ENCODE measurements at regions not wholly inside any gene's neighbourhood (a gene's known extent, or its start where the extent isn't known, plus 50 kb on each side); places are given as distances from the start of the nearest gene placed in this dataset.

DNA sequence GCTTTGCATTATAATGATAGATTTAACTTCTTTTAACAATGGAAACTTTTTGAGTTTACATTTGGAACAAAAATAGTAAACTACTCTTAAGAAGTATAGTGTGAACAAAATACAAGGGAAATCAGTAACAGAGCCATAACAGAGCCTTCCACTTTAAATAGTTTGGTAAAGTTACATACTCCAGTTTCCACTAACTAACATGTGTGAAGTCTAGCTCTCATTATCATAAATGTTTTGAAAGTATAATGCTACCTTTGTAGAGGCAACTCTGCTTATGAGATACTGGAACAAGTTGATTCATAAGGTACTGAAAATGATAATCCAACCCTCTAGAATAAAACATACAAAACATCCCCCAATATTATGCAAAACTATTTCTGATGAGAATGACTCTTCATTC lies 1155.1 kb upstream of the ADGRL2 start:
- Mint-ChIP-seq H3K27me3 (no peaks in the 10 kb centered on the region), H3K9me3 (peaks cover 17% of the 10 kb centered on the region), H3K4me3 (no peak overlapping the region), H3K27ac (no peak overlapping the region), H3K4me1 (no peaks in the 10 kb centered on the region), H3K36me3 (ENCODE audit: low read depth) (no peaks in the 10 kb centered on the region)
- ATAC-seq (no peak), DNase-seq (no peak)

DNA sequence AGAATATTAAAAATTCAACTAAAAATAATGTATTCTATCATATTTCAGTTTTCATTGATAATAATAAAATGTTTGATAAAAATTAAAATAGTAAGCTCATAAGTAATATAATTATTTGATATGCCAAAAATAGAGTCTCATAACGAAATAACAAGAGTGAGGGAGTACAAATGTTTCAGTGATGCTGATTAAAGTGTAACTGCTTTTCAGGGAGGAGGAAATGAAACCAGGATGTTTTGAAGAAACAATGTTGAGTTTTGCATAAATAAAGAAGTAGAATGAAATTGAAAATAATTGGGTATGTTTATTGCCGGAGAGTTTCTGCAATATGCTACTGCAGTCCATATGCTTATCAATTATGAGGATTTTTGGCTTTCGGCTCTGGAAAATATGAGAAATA lies 1159.8 kb upstream of the ADGRL2 start:
- Mint-ChIP-seq H3K4me1 (no peaks in the 10 kb centered on the region), H3K9me3 (peaks cover 21% of the 10 kb centered on the region), H3K4me3 (no peak overlapping the region), H3K27ac (peak overlapping the region; percentile 18), H3K36me3 (ENCODE audit: low read depth) (no peaks in the 10 kb centered on the region), H3K27me3 (no peaks in the 10 kb centered on the region)
- no peak for DNase-seq
- ATAC-seq = no peak

DNA sequence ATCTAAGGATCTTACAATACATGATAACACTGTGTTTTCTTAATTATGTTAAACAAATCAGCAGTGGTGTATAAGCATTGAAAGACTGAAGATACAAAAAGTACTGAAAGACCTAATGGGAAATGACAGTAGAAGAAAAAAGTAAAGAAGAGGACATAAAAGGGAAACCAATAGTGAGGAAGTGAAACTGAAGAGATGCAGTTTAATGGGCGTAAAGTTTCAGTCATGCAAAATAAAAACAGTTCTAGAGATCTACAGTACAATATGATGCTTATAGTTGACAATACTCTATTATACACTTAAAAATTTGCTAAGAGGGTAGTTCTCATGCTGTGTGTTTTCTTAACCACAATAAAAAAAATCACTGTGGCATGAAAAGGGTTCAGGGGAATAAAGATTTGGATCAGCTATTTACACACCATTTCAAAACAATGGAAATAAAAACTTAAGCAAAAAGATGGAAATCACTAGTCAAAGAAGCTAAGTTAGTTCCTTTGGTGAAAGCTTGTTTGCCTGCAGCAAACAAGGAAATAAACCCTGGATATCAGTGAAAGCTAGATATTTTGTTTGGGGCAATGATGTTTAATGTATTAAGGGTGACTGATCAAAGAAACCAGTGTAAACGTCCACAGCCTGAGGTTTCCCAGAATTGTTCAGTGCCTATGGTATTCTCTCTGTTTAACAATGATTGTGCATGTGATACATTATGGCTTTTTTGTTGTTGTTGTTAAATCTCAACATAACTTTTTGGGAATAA lies 1160.8 kb upstream of the ADGRL2 start:
- Mint-ChIP-seq H3K27ac (no peak overlapping the region), H3K4me3 (no peak overlapping the region)

DNA sequence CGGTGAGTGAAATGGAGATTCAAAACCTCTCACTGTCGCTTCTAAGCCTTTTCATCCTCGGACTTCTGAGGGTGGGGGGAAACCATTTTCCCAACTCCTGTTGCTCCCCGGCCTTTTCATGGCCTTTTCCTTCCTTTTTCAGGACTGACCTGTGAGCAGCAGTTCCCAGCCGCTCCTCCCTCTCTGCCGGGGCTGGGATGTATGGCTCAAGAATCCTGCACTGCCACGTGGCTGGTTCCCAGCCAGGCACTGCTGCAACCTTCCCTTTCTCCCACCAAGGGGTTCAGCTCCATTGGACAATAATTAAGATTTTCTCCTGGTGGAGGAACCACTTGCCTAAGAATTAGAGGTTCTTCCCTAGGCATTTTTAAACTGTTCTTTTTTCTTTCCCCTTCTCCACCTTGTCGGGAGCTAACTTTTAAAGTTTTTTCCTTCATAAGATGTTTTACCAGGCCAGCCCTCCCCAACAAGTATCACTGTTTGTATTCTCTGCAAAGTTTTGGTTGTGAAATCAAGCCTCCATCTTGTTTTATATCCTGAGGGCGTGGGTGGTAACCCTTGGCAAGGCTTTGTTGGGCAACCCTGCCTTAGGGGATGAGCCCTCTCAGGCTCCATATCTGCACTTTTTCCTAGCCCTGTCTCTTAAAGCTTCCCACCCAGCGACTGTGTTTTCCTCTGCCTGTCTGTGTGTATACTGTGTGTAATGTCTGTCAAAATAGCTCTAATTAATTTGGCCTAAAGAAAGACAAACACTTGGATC lies 1166.6 kb upstream of the ADGRL2 start:
- Mint-ChIP-seq H3K27me3 (no peaks in the 10 kb centered on the region), H3K9me3 (peaks cover 5% of the 10 kb centered on the region), H3K27ac (no peak overlapping the region), H3K4me3 (no peak overlapping the region), H3K36me3 (ENCODE audit: low read depth) (no peaks in the 10 kb centered on the region), H3K4me1 (no peaks in the 10 kb centered on the region)
- ATAC-seq (no peak), DNase-seq (no peak)

More for the DNA sequence above, 1160.8 kb upstream of the ADGRL2 start:
- Mint-ChIP-seq H3K27me3 (no peaks in the 10 kb centered on the region), H3K4me1 (no peaks in the 10 kb centered on the region), H3K9me3 (peaks cover 17% of the 10 kb centered on the region), H3K36me3 (ENCODE audit: low read depth) (no peaks in the 10 kb centered on the region)
- DNase-seq (no peak), ATAC-seq (no peak)

DNA sequence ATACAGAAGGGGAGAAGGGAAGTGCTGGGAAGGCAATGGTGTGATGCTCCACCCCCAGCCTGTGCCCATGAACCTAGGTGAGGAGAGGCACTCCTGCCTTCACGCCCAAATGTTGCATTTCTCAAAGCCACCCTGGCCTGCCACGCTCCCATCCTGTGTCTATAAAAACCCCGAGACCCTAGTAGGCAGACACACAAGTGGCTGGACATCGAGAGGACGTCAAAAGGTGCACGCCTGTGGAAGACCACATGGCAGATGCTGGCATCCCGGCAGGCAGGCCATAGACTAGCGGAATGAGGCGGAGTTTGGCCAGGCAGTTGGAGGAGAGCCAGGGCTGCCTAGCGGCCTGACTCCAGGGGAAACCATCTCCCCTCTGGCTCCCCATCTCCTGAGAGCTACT lies 1168.5 kb upstream of the ADGRL2 start:
- no peaks in the 10 kb centered on the region for H3K4me1 Mint-ChIP-seq
- no peak overlapping the region for H3K27ac Mint-ChIP-seq
- H3K4me3 Mint-ChIP-seq = no peak overlapping the region
- ATAC-seq (no peak), DNase-seq (no peak)
- H3K36me3 Mint-ChIP-seq (ENCODE audit: low read depth) = no peaks in the 10 kb centered on the region
- no peaks in the 10 kb centered on the region for H3K27me3 Mint-ChIP-seq
- peaks cover 5% of the 10 kb centered on the region for H3K9me3 Mint-ChIP-seq

DNA sequence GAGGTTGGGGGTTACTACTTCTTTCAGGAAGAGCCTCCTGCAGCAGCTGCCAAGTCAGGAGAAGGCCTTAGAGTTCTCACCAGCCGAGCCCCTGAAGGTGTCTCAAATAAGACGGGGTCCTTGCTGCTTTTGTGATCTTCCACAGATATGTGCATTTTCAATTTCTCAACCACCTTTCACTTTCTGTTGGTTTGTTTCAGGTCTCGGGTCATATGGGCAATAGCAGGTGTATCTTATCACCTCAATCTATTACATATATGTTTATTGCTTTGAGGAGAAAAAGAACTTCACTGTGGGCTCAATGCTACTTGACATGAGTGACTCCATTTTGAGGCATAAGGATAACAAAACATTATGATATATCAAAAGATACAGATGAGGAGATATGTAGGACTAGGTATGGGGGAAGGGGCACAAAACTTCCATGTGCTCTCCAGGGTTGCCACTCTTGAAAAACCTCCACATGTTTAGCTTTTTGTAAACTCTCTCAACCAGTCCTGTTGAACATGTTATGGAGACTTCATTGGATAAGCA lies 1171.4 kb upstream of the ADGRL2 start:
- H3K36me3 Mint-ChIP-seq (ENCODE audit: low read depth) = no peaks in the 10 kb centered on the region
- ATAC-seq (no peak), DNase-seq (no peak)
- H3K4me3 Mint-ChIP-seq = no peak overlapping the region
- H3K27me3 Mint-ChIP-seq = no peaks in the 10 kb centered on the region
- H3K4me1 Mint-ChIP-seq = no peaks in the 10 kb centered on the region
- peaks cover 14% of the 10 kb centered on the region for H3K9me3 Mint-ChIP-seq
- no peak overlapping the region for H3K27ac Mint-ChIP-seq

DNA sequence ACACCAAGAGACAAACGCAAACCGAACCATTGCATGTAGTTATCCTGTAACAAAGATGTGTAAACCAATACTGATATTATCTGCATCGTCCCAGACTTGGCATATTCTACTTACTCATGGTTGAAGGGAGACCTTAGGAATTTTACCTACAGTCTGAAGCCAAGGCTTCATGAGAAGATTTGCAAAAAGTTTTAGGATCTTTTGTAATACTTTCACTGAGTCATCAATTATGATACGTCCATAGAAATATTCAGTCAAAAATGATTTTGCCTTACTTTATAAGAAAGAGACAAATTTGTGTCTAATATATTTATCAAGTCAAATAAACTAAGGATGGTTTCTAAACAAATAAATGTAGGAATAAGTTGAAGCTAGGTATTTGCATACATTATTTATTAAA lies 1176.1 kb upstream of the ADGRL2 start:
- H3K4me3 Mint-ChIP-seq = no peak overlapping the region
- no peak overlapping the region for H3K27ac Mint-ChIP-seq
- DNase-seq (no peak), ATAC-seq (no peak)
- no peaks in the 10 kb centered on the region for H3K36me3 Mint-ChIP-seq (ENCODE audit: low read depth)
- H3K9me3 Mint-ChIP-seq = peaks cover 13% of the 10 kb centered on the region
- H3K4me1 Mint-ChIP-seq = no peaks in the 10 kb centered on the region
- H3K27me3 Mint-ChIP-seq = no peaks in the 10 kb centered on the region

DNA sequence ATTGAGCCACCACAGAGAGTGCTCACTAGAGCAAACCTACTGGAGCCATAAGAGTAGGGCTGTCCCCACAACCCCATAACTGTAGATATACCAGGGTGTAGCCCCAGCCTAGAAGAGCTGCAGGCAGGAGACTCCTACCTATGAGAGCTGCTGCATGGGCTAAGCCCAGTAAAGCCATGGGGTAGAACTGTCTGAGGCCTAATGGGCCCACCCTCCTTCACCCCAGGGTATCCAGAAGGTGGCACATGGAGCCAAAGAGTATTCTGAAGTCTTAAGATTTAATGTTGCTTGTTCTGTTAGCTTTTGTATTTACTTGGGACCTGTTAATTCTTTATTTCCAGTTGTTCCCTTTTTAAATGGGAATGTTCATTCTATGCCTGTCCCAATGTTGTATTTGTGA lies 1193.7 kb upstream of the ADGRL2 start:
- Mint-ChIP-seq H3K27me3 (no peaks in the 10 kb centered on the region), H3K4me1 (no peaks in the 10 kb centered on the region), H3K27ac (no peak overlapping the region), H3K9me3 (peaks cover 11% of the 10 kb centered on the region), H3K36me3 (ENCODE audit: low read depth) (no peaks in the 10 kb centered on the region), H3K4me3 (no peak overlapping the region)
- no peak for DNase-seq
- peak; percentile 40 for ATAC-seq

DNA sequence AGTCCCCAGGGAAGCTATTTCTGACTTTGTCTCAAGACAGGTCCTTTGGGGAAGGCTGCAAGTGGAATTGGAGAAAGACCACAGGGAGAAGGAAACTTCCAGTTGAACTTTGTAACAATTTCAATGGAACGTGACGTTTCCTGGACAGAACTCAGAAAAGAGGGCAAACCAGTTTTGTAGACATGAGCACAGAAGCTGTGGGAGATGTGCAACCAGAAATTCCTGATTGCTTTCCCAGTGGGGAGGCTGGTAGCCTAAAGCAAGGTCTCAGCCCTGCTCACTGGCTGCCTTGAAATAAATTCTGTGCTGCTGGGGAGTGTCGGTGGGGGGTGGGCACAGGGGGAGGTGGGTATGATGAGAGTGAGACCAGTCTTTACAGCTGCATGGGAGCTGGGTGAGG lies 1206.7 kb upstream of the ADGRL2 start:
- Mint-ChIP-seq H3K36me3 (ENCODE audit: low read depth) (no peaks in the 10 kb centered on the region), H3K9me3 (peaks cover 38% of the 10 kb centered on the region), H3K4me1 (no peaks in the 10 kb centered on the region), H3K27ac (no peak overlapping the region), H3K27me3 (no peaks in the 10 kb centered on the region), H3K4me3 (no peak overlapping the region)
- ATAC-seq (no peak), DNase-seq (no peak)

DNA sequence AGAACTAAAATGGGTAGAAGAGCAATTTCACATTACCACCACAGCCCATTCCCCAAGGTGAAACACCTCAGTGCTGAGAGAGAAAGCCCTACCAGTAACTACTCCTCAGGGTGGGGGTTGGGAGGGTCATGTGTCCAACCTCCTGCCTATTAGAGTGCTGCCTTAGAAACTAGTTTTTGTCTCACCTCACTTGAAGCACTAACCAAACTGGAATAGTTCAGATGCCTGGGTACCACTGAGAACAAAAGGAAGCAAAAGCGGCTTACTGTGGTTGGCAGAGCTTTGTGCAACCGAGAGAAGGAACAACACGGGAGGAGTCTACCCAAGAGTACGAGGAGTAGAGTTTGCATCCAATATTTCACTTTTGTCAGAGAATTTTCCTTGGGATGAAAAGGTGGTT lies 1207.5 kb upstream of the ADGRL2 start:
- ATAC-seq (no peak), DNase-seq (no peak)
- no peak overlapping the region for H3K4me3 Mint-ChIP-seq
- H3K27ac Mint-ChIP-seq = no peak overlapping the region
- H3K4me1 Mint-ChIP-seq = no peaks in the 10 kb centered on the region
- peaks cover 31% of the 10 kb centered on the region for H3K9me3 Mint-ChIP-seq
- H3K27me3 Mint-ChIP-seq = no peaks in the 10 kb centered on the region
- H3K36me3 Mint-ChIP-seq (ENCODE audit: low read depth) = no peaks in the 10 kb centered on the region

DNA sequence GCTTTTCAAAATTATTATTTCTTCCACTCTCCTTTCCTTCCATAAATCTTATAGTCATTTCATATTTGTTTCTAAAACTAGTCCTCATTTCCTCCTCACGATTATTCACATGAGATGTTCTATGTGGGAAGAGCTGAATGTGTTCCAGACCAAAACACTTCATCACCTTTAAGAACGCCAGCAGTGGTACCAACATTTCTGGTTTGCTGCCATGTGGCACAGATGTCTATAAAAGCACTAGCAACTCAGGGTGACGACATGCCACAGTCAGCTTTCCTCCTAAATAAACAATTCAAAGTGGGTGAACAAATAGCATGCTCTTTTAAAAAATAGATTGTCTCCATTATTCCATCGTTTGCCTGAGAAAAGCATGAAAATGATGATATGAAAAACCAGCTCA lies 1217.8 kb upstream of the ADGRL2 start:
- no peaks in the 10 kb centered on the region for H3K4me1 Mint-ChIP-seq

DNA sequence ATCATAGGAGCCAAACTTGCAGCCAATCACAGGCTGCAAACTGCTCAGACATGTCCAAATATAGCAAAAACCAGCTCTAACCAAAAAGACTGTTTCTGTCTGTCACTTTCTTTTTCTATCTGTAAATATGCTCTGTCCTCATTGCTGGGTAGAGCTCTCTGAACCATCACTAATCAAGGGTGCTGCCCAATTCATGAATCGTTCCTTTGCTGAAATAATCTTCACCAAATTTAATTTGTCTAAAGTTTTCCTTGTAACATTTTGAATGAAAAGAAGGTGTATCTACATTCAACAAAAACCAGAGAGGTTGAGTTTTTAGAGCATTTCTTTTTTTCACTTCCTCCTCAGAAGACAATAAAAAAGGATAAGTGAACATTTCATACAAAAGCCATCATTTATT lies 1221.7 kb upstream of the ADGRL2 start:
- Mint-ChIP-seq H3K9me3 (peaks cover 23% of the 10 kb centered on the region), H3K4me1 (no peaks in the 10 kb centered on the region), H3K27ac (no peak overlapping the region), H3K4me3 (no peak overlapping the region), H3K36me3 (ENCODE audit: low read depth) (no peaks in the 10 kb centered on the region), H3K27me3 (no peaks in the 10 kb centered on the region)
- ATAC-seq = no peak
- no peak for DNase-seq

More for the DNA sequence above, 1217.8 kb upstream of the ADGRL2 start:
- Mint-ChIP-seq H3K27ac (no peak overlapping the region), H3K27me3 (no peaks in the 10 kb centered on the region), H3K4me3 (no peak overlapping the region), H3K9me3 (peaks cover 34% of the 10 kb centered on the region), H3K36me3 (ENCODE audit: low read depth) (no peaks in the 10 kb centered on the region)
- DNase-seq = no peak
- no peak for ATAC-seq

DNA sequence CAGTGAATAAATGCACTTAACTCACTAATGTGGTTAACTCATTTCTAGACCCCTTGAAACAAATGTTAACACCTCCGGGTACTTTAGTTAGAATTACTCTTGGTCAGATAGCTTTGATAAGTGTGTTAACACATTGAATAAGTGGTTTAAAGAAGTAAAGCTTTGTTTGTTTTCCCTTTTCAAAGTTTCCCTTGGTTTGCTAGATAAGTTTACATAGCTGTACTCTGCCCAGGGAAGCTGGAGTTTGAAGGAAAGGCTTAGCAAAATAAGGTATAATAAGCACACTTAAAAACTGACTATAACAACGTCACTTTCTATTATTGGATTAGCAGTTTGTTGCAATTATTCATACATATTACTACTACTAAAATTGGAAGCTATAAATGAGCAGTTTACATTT lies 1233.9 kb upstream of the ADGRL2 start:
- Mint-ChIP-seq H3K27me3 (no peaks in the 10 kb centered on the region), H3K9me3 (peaks cover 10% of the 10 kb centered on the region), H3K4me1 (no peaks in the 10 kb centered on the region), H3K4me3 (no peak overlapping the region), H3K36me3 (ENCODE audit: low read depth) (no peaks in the 10 kb centered on the region), H3K27ac (no peak overlapping the region)
- DNase-seq = no peak
- ATAC-seq = no peak

DNA sequence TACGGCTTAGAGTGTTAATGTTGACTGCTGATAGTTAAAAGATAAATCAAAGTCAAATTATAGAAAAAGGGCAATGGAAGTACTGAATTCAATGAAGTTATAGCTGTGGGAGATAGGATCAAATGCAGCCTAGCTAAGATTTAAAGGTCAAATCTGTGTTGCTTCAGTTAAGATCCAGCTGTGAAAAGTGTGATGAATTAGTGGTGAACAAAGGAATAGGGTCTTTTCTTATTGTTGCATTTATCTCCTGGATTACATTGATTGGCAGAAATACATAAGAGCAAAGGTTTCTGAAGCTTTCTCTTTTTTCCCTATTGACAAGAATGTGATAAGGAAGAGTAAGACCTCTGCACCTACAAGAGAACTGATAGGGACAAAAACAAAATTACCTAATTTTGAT lies 1234.6 kb upstream of the ADGRL2 start:
- Mint-ChIP-seq H3K27ac (no peak overlapping the region), H3K4me1 (no peaks in the 10 kb centered on the region), H3K4me3 (no peak overlapping the region), H3K9me3 (peaks cover 4% of the 10 kb centered on the region), H3K27me3 (no peaks in the 10 kb centered on the region), H3K36me3 (ENCODE audit: low read depth) (no peaks in the 10 kb centered on the region)
- ATAC-seq = no peak
- no peak for DNase-seq

DNA sequence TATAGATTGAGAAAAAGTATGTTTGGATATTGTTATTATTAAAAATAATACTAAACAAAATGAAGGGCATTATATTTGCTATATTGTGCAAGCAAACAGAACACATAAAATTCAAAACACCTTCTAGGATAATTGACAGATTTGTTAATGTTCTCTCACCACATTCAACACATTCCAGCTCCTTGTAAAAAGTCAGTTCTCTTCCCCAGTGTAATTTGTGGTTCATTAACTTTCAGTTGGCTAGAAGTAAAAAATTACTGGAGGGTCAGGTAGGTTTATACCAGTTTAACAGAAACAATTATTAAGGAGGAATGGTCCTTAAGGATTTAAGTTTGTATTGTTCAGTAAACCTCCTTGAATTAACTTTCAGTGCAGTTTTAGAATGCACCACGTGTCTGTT lies 1235.3 kb upstream of the ADGRL2 start:
- Mint-ChIP-seq H3K27ac (no peak overlapping the region), H3K4me1 (no peaks in the 10 kb centered on the region), H3K36me3 (ENCODE audit: low read depth) (no peaks in the 10 kb centered on the region), H3K4me3 (no peak overlapping the region), H3K27me3 (no peaks in the 10 kb centered on the region), H3K9me3 (no peaks in the 10 kb centered on the region)
- DNase-seq = no peak
- ATAC-seq = no peak
